Stimulated activated CD8-positive, alpha-beta memory T cell treated with anti-CD3 and anti-CD28 coated beads, Interleukin-12 subunit alpha, Interleukin-12 subunit beta, amount 100 ng/mL, for 1 hour (primary cell): ENCODE measurements at regions not wholly inside any gene's neighbourhood (a gene's known extent, or its start where the extent isn't known, plus 50 kb on each side); places are given as distances from the start of the nearest gene placed in this dataset.

ENCODE experiments used
- DNase-seq: peaks from one replicate; pipeline ENCODE4 v3.0.0-alpha.2; 2020; ENCODE audit warnings: low read depth

DNA sequence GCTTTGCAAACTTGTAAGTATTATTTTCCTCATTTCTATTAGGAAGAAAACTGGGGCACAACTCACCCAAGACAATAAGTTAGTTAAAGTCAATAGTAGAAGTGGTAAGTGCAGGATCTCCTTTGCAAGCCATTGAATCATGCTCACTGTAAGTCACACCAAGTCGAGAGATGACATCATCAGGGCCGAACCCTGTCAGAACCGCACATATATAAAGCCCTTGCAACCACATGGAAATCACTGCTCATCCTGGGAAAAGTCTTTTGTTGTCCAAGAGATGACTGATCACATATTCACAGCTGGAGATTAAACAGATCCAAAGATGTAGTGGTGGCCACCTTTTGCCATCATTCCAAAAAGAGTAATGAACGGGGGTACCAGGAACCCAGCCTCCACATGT, 484.8 kb upstream of the ID2 start:
- DNase-seq = no peak

DNA sequence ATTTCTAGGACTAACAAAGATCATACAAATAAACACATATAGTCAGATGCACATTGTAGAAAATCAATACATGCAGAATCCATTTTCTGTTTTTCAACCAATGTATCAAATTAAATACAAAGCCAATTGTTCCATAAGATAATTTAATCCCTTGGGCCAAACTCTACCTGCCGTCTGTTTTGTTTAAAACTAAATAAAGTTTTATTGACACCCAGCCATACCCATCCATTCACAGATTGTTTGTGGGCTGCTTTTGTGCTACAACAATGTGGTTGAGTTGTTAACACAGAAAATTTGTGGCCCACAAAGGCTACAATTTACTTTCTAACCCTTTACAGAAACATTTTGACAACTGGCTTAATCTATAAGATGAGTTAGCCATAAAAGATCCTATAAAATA, 484.0 kb upstream of the ID2 start:
- DNase-seq = no peak

DNA sequence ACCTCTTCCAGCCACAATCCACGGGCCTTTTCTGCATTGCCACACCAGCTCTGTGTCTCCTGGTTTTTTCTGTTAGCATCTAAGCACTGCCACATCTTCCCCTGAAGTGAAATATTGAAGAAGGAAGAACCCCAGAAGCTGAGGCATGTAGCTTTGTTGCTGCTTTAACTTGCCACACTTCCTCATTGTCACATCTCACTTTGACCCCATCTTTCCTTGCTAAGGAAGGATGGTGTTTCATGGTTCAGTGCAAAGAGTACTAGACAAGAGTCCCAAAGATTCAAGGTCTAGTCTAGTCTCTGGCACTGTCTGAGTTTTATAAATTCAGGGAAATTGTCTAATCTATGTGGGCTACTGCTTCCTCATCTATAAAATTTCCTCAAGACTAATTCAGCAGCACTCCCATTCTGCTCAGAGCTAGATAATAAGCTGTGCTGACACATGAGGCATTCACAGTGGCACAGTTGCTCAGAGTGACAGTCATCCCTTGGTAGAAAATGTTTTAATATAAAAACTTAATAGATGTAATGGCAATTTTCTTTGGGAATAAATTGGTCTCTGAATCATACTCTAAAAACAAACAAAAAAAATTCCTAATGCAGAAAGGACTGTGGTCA, 483.0 kb upstream of the ID2 start:
- no peak for DNase-seq

- no peak for DNase-seq
Observed at GRCh38 chr2:8202132-8202531, 479.7 kb upstream of the ID2 start.

GRCh38 chr2:8203364-8203763, 478.5 kb upstream of the ID2 start:
- DNase-seq = no peak

DNA sequence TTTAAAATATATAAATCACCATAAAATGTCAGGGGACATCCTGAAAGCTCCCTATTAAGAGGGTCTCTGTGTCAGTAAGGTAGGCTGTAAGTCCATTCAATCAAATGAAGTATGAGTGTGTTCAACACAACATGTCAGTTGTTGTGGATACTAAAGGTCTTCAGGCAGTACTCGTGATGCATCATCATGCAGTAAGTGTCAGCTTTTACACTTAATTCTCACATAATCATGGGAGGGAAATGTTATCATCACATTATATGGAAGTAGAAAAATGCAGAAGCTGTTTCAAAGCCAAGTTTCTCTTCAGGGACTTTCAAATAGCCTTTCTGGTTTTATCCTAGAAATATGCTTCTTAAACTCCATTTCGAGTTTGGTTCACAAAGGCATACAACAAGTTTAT, 477.1 kb upstream of the ID2 start:
- DNase-seq = no peak

DNA sequence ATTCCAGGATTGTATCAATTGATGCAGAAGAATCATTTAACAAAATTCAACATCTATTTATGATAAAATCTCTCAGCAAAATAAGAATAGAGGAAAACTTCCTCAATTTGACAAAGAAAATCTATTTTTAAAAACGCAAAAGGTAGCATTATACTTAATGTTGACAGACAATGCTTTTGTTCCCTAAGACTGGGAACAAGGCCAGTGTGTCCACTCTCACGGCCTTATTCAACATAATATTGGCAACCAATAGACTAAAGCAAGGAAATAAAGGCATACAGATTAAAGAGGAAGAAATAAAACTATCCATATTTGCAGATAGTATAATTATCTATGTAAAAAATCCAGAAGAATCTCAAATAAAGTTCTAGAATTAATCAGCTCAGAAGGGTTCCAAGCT, 472.4 kb upstream of the ID2 start:
- DNase-seq = no peak

DNA sequence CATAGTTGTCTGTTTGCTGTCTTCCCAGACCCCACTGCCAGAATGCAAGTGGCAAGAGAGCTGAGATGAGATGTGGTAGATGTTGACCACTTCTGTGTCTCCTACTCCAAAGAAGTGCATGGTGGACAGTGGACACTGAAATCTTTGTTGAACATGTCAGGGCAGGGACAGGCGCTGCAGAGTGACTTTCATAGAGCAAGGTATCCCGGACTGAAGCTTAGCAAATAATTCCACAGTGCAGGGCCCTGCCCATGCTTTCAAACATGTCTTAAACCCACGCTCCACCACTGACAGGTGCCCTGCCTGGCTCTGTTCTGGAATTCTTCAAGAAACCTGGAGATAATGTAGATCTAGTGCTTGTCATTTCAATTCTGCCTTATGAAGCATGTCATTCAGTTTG, 470.5 kb upstream of the ID2 start:
- no peak for DNase-seq

- DNase-seq = no peak
Observed at GRCh38 chr2:8212239-8212638, 469.6 kb upstream of the ID2 start.

DNA sequence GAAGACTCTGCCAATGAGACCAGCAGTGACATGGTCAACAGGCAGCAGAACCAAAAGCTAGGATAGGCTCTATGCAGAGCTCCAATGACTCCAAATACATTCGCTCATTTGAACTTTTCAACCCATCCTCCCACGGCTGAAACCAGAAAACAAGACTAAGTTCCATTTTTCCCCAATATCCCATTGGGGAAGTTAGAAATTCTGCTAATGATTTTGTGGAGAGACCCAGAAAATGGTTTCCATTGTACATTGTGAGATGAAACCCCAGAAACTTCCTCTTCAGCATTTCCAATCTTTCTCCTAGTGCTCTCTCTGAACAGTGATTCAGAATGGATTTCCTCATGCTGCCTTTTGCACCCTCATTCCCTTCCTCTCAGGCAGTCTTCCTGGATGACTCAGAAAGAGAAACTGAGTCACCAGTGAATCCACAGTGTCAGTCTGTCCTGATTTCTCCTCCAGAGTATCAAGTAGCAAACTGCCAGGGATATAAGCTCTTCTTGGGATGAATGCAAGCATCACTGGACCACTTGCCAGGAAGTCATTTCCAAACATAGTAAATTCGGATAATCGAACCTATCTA, 467.7 kb upstream of the ID2 start:
- no peak for DNase-seq

DNA sequence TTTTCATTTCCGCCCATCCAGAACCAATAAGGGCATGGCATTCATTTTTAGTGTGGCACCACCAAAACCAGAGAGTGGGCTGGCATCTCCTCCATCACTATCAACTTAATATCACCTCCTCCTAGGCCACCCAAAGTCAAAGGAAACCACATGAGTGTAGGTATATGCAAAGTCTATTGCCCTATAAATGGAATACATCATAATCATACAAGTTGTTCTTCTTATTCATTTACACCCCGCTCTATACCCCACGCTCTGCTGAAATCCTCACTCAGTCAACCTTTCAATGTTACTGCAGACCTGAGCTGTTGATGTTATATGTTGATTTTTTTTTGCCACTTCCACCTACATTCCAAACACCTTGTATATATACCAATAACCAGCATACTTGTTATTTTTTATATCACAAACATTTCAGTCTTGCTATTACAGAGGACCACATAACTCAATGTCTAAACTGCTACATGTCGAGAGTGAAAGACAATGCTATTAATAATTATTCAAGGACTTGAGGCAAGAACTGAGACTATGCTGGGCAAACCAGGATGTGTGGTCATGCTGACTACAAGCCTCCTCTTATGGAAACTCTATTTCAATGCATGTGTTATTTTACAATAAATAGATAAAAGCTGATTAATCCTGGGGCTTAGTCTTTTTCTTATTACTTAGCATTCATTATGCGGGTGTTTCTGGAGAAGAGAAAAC, 466.5 kb upstream of the ID2 start:
- no peak for DNase-seq

DNA sequence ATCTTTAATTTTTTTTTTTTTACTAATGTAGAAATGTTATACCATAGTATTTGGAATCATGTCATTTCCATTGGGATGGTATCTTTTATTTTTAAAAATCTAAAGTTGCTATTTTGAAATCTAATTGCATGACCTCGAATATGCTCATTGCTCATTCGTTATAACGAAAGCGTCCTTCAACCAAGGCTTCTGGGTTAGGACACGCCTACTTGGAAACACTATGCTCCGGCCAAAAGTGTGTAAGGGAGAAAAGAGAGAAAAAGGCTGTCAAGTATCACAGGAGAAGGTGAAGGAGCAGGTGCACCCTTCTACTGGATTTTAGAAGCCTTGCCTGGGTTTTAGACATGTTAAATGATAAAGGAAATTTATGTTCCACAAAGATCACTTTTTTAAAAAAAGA, 465.9 kb upstream of the ID2 start:
- DNase-seq = no peak

DNA sequence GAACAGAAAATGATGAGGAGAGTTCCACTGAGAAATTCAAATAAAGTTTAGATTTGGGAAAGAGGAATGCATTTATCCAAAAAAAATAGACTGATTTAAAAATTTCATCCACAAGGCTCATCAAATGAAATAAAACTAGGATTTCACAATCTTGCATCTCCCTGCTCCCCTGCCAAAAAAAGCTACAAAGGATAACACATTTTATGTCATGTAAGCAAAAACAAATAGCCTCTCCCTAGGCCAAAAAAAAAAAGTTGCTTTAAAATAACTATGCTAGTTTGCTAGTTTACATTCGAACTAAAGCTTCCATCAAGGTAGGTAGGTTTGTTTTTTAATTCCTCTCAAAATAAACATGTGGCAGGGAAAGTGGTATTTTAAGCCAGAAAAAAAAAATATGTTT, 465.5 kb upstream of the ID2 start:
- no peak for DNase-seq

DNA sequence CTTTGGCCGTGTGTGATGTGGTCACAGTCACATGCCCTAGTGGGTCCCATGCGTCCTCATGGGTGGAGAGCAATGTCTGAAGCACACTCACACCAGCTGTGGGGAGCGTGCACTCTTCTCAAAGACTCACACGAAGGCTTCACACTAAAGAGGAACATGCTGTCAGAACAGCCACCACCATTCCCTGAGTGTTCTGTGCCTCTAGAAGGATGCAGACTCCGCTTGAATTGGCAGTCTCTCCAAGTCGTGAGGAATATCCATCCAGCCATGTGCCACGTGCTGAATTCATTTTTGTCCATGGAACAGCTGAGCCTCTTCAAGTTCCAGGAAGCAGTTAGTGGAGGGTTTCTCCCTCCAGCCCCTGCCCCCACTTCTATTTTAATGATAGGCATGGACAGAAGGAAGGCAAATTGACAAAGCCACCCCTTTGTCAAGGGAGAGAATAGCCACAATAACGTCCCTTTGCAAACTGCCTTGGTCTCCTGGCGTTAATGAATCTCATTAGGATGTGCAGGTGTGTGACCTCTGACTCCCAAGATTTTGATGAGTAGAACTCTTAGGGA, 464.3 kb upstream of the ID2 start:
- DNase-seq = no peak

GRCh38 chr2:8219096-8219495, 462.8 kb upstream of the ID2 start:
- no peak for DNase-seq

GRCh38 chr2:8219631-8220355, 462.1 kb upstream of the ID2 start:
- no peak for DNase-seq

- no peak for DNase-seq
Observed at GRCh38 chr2:8222979-8223694, 458.7 kb upstream of the ID2 start.

DNA sequence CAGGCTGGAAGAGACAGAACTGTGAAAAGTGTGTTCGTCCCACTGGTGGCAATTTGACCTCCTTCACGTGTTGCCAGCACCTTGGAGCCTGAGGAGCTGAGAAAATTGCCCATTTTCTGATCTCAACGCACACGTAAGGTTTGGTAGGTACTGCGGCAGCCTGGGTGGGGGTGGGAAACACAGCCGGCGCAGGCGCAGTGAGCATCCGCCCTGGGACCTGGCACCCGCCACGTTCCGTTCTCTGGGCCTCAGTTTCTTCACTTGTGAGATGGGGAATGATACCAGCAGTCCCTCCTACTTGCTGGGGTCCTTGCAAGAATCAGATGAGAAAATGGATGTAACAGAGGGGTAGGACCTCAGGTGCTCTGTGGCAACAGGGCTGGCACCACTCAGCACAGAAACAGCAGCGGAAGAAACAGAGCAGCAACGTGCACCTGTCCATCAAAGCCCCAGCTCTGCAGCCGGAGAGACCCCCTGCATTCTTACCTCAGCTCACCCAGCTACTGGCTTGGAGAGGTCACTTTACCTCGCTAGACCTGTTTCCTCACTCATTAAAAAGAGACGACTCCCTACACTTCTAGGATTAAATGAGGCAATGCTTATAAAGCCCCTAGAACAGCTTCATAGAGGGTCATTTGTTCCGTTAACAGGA, 458.0 kb upstream of the ID2 start:
- DNase-seq = no peak

GRCh38 chr2:8224347-8225190, 457.3 kb upstream of the ID2 start:
- no peak for DNase-seq

GRCh38 chr2:8225266-8225665, 456.6 kb upstream of the ID2 start:
- DNase-seq = no peak

GRCh38 chr2:8225798-8226197, 456.1 kb upstream of the ID2 start:
- no peak for DNase-seq
